DND-41 (cell line): ENCODE measurements at regions not wholly inside any gene's neighbourhood (a gene's known extent, or its start where the extent isn't known, plus 50 kb on each side); places are given as distances from the start of the nearest gene placed in this dataset.

Source experiments
- CTCF ChIP-seq: IDR thresholded peaks from 2 replicates; pipeline ENCODE4 v1.5.1; 2012; ENCODE audit warnings: borderline replicate concordance, low read length, moderate library complexity, mild to moderate bottlenecking; ENCODE audit not compliant: poor library complexity, severe bottlenecking; ENCODE audit errors: extremely low read depth
- EZH2 ChIP-seq: IDR thresholded peaks from 3 replicates; pipeline ENCODE4 v1.6.1; 2012; ENCODE audit warnings: borderline replicate concordance, low read depth, mild to moderate bottlenecking, moderate library complexity, low read length, inconsistent platforms; ENCODE audit not compliant: severe bottlenecking

- TF ChIP-seq CTCF: no peak
- TF ChIP-seq EZH2: no peak
Measured at GRCh38 chr2:195057001-195057400, 600.0 kb upstream of the SLC39A10 start.
